ENCODE measurements at regions not wholly inside any gene's neighbourhood (a gene's known extent, or its start where the extent isn't known, plus 50 kb on each side); places are given as distances from the start of the nearest gene placed in this dataset.
"Not testable (repeated sequence)": the region's sequence is repeated elsewhere in the genome, so short reads cannot be mapped to it uniquely, and the experiment has no call there.

DNA sequence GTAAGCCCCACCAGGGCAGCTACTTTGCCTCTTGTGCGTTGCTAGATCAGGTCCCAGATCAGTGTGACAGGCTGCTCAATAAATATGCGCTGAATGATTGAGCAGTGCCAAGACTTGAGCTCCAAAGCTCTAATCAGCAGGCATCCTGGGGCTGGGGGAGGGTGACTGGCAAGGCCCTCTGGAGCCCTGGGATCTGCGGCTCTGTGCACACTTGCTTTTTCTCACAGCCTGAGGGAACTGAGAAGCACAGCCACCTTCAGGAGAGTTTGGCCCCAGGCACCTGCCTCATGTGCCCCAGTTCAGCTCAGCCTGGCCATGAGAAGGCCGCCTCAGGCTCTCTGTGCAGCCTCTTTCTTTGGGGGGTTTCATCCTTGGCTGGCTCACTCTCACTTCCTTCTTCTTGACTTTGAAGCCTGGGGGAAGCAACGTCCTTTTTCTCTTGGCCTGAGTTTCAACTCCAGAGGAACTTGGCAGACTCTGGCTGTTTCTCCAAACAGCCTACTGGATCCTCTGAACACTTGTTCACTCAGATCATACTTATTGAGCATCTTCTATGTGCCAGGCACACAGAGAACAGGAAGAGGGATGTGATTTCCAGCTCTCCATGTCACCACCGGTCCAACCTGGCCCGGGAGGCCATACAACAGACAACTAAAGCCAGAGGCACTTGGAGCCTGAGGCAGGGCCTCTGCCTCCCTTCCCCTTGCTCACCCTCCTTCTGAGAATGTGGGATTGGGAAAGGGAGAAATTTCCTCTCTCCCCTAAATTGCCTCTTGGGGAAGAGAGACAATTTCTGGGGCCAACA, 114.0 kb downstream of the VEGFA start:
- no peaks in the 10 kb centered on the region for H3K9me3 ChIP-seq (ENCODE audit: low read length)
- no peak overlapping the region for H3K4me3 ChIP-seq (ENCODE audit: low read length)
- H3K4me1 ChIP-seq (ENCODE audit: insufficient read depth, low read length): no peaks in the 10 kb centered on the region
- H3K36me3 ChIP-seq (ENCODE audit: insufficient read depth, low read length): no peaks in the 10 kb centered on the region
- H2AFZ ChIP-seq (ENCODE audit: low read depth, low read length): no peak overlapping the region
- no peaks in the 10 kb centered on the region for H3K27me3 ChIP-seq (ENCODE audit: insufficient read depth, low read length)

DNA sequence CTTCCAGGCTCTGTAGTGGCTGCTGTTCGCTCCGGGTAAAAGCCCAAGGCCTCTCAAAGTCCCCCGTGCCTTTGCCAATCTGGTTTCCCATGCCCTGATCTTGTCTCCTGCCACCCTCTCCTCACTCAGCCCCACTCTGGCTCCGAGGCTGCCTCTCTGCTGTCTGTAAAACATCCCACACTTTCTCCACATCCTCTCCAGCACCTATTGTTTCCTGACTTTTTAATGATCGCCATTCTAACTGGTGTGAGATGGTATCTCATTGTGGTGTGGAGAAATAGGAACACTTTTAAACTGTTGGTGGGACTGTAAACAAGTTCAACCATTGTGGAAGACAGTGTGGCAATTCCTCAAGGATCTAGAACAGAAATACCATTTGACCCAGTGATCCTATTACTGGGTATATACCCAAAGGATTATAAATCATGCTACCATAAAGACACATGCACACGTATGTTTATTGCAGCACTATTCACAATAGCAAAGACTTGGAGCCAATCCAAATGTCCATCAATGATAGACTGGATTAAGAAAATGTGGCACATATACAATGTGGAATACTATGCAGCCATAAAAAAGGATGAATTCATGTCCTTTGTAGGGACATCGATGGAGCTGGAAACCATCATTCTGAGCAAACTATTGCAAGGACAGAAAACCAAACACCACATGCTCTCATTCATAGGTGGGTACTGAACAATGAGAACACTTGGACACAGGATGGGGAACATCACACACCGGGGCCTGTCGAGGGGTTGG, 112.9 kb downstream of the VEGFA start:
- not testable (repeated sequence) for H3K9me3 ChIP-seq (ENCODE audit: low read length); H3K4me3 ChIP-seq (ENCODE audit: low read length); H3K4me1 ChIP-seq (ENCODE audit: insufficient read depth, low read length); H3K27me3 ChIP-seq (ENCODE audit: insufficient read depth, low read length); H2AFZ ChIP-seq (ENCODE audit: low read depth, low read length); H3K36me3 ChIP-seq (ENCODE audit: insufficient read depth, low read length)

DNA sequence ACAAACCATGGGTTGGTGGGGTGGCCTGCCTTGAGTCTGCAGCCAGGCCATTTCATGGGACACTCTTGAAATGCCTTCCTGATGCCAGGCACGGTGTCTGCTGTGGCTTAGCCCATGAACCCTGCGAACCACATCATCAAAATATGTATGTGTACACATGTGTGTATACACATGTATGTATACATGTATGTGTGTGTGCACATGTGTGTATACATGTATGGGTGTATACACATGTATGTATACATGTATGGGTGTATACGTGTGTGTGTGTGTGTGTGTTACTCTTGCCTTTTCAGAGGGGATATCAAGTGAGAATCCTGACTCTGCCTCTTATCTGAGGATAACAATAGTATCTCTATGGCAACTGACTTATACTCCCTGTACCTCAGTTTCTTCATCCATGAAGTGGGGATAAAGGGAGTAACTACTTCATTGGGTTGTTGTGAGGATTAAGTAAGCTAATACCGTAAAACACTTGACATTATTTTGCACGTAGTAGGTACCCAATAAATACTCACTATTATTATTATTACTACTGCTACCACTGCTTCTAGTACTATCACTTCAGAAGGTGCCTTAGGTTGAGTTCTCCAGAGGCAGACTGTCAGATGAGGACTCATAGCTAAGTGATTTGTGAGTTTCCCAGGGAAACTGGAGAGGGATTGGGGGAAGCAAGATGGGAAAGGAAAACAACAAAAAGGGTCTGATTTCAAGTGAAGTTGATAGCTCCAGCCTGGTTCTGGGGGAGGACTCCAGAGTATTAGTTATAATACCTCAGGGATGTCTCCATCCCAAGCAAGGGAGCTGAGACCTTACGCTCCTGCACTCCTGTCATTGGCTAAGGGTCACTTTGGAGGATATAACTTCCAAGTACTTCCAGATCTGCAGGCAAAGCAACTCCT, 110.5 kb downstream of the VEGFA start:
- H3K9me3 ChIP-seq (ENCODE audit: low read length): no peaks in the 10 kb centered on the region
- H2AFZ ChIP-seq (ENCODE audit: low read depth, low read length): no peak overlapping the region
- no peaks in the 10 kb centered on the region for H3K4me1 ChIP-seq (ENCODE audit: insufficient read depth, low read length)
- no peaks in the 10 kb centered on the region for H3K36me3 ChIP-seq (ENCODE audit: insufficient read depth, low read length)
- H3K27me3 ChIP-seq (ENCODE audit: insufficient read depth, low read length): peaks cover 2% of the 10 kb centered on the region
- no peak overlapping the region for H3K4me3 ChIP-seq (ENCODE audit: low read length)

DNA sequence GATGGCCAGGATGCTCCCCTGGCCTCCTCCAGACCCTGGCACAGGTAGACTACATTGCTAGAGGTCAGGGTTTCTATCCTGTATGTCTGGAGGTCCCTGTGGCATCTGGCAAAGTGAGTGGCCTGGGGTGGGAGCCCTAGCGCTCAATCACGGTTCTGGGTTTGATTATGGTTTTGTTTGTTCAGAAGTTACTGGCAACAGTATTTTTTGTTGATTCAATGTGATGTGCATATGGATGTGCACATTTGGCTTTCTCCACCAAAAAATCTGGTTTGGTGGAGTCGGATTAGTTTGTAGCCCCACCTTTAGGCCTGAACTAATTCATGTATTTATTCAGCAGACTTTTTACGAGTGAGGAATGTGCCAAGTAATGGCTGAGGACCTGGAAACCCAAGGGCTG, 109.7 kb downstream of the VEGFA start:
- no peaks in the 10 kb centered on the region for H3K36me3 ChIP-seq (ENCODE audit: insufficient read depth, low read length)
- no peak overlapping the region for H2AFZ ChIP-seq (ENCODE audit: low read depth, low read length)

DNA sequence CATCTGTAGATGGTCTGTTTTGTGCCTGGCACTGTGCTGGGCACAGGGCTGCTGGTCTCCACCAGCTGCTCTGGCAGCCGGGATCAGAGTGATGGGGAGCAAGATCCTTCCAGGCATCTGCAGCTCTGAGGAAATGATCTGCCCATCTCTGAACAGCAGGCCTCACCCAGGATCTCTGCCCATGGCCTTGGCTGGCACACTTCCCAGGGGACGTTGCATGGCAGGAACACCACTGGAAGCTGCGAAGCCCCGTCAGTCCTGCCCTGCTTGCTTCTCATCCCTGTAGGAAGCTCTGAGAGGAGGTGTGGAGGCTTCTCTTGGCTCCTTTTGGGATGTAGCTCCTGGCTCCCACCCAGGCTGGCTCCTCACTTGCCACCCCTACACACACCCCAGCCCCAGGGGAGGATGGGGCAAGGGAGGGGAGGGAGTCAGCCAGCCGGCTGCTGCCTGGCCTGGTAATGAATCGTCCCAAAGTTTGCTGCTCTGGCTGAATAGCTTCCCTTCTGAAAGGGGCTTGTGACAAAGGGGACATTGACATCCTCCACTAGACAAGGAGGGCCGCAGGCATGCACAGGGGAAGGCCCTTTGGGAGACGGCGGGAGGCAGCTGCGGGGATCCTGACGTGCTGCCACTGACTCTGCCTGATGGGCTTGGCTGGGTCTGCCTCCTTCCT, 108.9 kb downstream of the VEGFA start:
- no peaks in the 10 kb centered on the region for H3K36me3 ChIP-seq (ENCODE audit: insufficient read depth, low read length)
- no peaks in the 10 kb centered on the region for H3K9me3 ChIP-seq (ENCODE audit: low read length)
- H3K4me1 ChIP-seq (ENCODE audit: insufficient read depth, low read length): no peaks in the 10 kb centered on the region
- H3K27me3 ChIP-seq (ENCODE audit: insufficient read depth, low read length): peaks cover 2% of the 10 kb centered on the region
- H2AFZ ChIP-seq (ENCODE audit: low read depth, low read length): no peak overlapping the region
- no peak overlapping the region for H3K4me3 ChIP-seq (ENCODE audit: low read length)

More for the DNA sequence above, 109.7 kb downstream of the VEGFA start:
- H3K4me3 ChIP-seq (ENCODE audit: low read length): no peak overlapping the region
- H3K4me1 ChIP-seq (ENCODE audit: insufficient read depth, low read length): no peaks in the 10 kb centered on the region
- H3K27me3 ChIP-seq (ENCODE audit: insufficient read depth, low read length): peaks cover 2% of the 10 kb centered on the region
- no peaks in the 10 kb centered on the region for H3K9me3 ChIP-seq (ENCODE audit: low read length)

DNA sequence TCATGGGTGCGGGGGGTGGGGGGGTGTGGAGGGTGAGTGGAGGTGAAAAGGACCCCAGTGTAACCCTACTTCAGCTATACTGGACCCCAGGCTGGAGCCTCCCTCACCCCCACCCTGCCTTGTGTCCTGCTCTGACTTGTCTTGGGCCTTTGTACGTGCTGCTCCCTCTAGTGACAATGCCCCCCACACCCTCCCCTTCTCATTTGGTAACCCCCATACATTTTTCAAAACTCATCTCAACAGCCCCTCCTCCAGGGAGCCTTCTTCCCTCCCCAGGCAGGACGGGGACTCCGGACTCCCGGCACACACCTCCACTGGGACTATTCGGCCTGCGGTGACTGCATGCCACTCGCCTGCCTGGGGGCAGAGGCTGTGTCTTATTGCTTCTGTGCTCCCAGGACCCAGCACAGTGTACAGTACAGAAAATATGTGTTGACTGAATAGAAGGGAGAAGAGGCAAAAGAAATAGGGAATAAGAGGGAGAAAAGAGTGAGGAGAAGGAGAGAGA, 108.2 kb downstream of the VEGFA start:
- Histone ChIP-seq H3K36me3 (ENCODE audit: insufficient read depth, low read length) (no peaks in the 10 kb centered on the region), H2AFZ (ENCODE audit: low read depth, low read length) (no peak overlapping the region), H3K27me3 (ENCODE audit: insufficient read depth, low read length) (peaks cover 5% of the 10 kb centered on the region), H3K9me3 (ENCODE audit: low read length) (no peaks in the 10 kb centered on the region), H3K4me3 (ENCODE audit: low read length) (no peak overlapping the region), H3K4me1 (ENCODE audit: insufficient read depth, low read length) (no peaks in the 10 kb centered on the region)

DNA sequence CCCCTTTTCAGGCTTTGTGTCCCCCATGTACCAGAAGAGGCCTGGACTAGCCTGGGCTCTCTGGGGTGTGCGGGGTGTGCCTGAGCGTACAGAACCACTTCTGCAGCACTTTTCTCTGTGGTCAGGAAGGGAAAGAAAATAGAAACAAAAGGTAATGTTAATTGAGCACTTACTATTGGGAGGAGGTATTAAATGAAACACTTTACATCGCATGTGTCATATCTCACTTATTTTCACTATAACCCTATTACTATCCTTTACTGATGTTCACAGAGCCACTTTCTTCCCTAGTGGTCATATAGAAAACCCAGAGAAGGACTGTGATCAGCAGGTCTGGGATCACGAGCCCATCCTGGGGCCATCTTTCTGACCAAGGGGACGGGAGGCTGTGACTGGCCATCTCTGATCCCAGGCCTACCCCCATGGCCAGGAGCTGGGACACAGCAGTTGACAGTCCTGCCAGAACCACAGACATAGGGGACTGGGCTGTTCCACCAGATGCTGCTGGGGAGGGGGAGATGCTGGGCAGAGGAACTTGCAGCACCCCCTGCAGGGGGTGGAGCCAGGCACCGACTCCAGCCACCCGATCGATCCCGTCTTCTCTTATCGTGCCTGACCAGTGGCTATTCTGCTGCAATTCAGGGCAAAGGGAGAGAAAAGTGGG, 107.6 kb downstream of the VEGFA start:
- no peak overlapping the region for H3K4me3 ChIP-seq (ENCODE audit: low read length)
- peaks cover 6% of the 10 kb centered on the region for H3K27me3 ChIP-seq (ENCODE audit: insufficient read depth, low read length)
- no peaks in the 10 kb centered on the region for H3K36me3 ChIP-seq (ENCODE audit: insufficient read depth, low read length)
- no peaks in the 10 kb centered on the region for H3K9me3 ChIP-seq (ENCODE audit: low read length)
- no peak overlapping the region for H2AFZ ChIP-seq (ENCODE audit: low read depth, low read length)
- H3K4me1 ChIP-seq (ENCODE audit: insufficient read depth, low read length): no peaks in the 10 kb centered on the region

DNA sequence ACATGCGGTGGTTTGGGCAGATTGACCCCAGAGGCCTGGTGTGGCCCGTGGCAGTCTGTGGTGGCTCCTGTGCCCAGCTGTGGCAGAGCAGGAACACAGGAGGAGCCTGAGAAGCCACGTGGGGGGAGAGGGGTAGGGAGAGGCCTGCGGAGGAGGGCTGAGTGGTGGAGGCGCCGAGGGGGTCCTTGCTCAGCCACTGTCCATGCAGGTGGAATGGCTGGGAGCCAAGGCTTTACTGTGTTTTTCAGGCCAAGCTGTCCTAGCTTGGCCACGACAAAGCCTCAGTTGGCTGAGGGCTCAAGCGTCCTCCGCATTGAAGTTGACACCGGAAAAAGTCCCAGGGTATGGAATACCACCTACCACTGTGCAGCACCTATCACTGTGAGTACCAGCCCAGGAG, 107.0 kb downstream of the VEGFA start:
- no peaks in the 10 kb centered on the region for H3K9me3 ChIP-seq (ENCODE audit: low read length)
- no peak overlapping the region for H3K4me3 ChIP-seq (ENCODE audit: low read length)
- H3K4me1 ChIP-seq (ENCODE audit: insufficient read depth, low read length): no peaks in the 10 kb centered on the region
- peaks cover 7% of the 10 kb centered on the region for H3K27me3 ChIP-seq (ENCODE audit: insufficient read depth, low read length)
- no peaks in the 10 kb centered on the region for H3K36me3 ChIP-seq (ENCODE audit: insufficient read depth, low read length)
- H2AFZ ChIP-seq (ENCODE audit: low read depth, low read length): no peak overlapping the region

DNA sequence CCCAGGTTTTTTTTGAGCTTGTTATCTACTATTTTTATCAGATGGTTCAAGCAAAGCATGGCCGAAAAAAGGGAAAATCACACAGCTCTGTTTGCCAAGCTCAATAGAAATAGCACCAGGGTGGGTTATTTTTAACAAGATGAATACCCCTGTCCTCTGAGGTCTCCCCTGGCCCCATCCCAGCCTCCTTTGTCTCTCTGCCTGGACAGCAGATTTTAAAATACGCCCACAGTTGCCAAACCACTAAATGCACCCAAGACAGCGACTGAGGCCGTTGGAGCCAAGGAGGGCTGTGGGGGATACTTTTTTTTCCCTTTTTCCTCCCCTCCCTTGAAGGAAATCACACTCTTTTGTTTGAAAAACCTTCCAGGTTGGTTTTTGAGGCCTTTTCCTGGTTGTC, 106.6 kb downstream of the VEGFA start:
- Histone ChIP-seq H3K4me3 (ENCODE audit: low read length) (no peak overlapping the region), H2AFZ (ENCODE audit: low read depth, low read length) (no peak overlapping the region), H3K27me3 (ENCODE audit: insufficient read depth, low read length) (peaks cover 7% of the 10 kb centered on the region), H3K36me3 (ENCODE audit: insufficient read depth, low read length) (no peaks in the 10 kb centered on the region), H3K9me3 (ENCODE audit: low read length) (no peaks in the 10 kb centered on the region), H3K4me1 (ENCODE audit: insufficient read depth, low read length) (no peaks in the 10 kb centered on the region)

DNA sequence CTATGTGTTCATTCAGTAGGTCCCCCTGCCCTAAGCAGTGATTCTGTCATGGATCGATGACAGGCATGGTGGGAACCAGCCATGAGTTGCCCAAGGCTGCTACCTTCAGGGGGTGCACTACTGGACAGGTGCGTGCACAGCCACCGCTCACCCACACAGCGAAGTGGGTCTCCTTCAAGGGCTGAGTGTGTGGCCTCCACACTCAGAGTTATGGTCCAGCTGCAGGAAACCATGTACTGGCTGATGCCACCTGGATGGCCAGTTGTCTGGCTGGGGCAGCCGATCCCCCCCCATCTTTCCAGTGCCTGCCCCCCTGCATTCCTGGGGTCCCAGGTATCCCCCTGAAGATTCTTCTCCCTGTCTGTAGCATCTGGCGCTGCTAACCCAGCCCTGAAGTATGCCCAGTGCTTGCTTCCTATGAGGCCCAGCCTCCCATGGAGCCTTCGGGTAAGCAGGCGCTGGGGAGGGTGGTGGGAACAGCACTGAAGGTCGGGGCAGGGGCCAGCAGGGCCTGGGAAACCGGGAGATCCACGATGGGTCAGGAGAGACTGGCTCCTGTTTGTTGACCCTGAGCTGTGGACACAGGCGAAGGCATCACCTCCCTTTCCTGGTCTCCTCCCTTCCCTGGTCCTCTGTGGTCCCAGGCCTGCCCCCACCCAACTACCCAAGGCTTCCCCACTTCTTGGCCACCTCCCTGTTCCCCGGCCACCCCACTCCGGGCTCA, 106.0 kb downstream of the VEGFA start:
- H2AFZ ChIP-seq (ENCODE audit: low read depth, low read length): no peak overlapping the region

DNA sequence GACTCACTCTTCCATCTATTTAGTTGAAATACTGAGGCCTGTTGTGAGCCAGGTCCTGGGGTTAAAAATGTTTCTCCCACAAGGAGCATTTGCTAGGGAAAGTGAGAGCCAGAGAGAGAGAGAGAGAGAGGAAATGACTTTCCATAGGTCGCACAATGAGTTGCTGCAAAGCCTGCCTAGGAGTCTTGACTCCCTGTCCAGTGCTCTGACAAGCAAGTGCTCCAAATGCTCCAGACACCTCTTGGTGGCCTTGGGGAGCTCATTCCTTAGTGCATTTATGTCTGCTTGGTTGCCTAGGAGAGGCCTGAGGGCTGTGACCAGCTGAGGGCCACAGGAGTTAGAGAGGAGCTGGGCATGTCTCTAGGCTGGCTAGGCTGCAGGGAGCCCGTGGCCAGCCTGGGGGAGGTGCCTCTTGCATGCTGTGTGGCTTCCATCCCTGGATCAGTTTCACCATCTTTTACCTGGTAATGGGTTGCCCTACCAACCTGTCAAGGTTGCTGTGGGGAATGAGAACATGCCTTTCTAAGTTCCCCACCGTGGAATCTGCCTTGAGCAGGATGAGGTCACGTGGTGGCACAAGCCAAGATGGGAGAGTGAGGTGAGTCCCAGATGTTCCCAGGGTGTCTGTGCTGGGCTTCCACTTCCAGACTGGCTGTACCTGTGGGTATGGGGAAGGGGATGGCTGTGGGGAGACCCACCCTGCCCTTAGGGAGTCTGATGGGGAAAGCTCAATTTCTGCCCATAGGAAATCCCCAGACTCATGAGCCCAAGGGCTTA, 105.0 kb downstream of the VEGFA start:
- no peaks in the 10 kb centered on the region for H3K9me3 ChIP-seq (ENCODE audit: low read length)
- no peak overlapping the region for H2AFZ ChIP-seq (ENCODE audit: low read depth, low read length)
- H3K36me3 ChIP-seq (ENCODE audit: insufficient read depth, low read length): no peaks in the 10 kb centered on the region
- no peak overlapping the region for H3K4me3 ChIP-seq (ENCODE audit: low read length)
- peaks cover 9% of the 10 kb centered on the region for H3K27me3 ChIP-seq (ENCODE audit: insufficient read depth, low read length)
- H3K4me1 ChIP-seq (ENCODE audit: insufficient read depth, low read length): no peaks in the 10 kb centered on the region

More for the DNA sequence above, 106.0 kb downstream of the VEGFA start:
- Histone ChIP-seq H3K4me3 (ENCODE audit: low read length) (no peak overlapping the region), H3K9me3 (ENCODE audit: low read length) (no peaks in the 10 kb centered on the region), H3K4me1 (ENCODE audit: insufficient read depth, low read length) (no peaks in the 10 kb centered on the region), H3K36me3 (ENCODE audit: insufficient read depth, low read length) (no peaks in the 10 kb centered on the region), H3K27me3 (ENCODE audit: insufficient read depth, low read length) (peaks cover 7% of the 10 kb centered on the region)

Data from neuron (in vitro differentiated cells).